ENCODE measurements at regions not wholly inside any gene's neighbourhood (a gene's known extent, or its start where the extent isn't known, plus 50 kb on each side); places are given as distances from the start of the nearest gene placed in this dataset.

GRCh38 chr10:55078121-55078520 is 277.1 kb upstream of the PCDH15 start:
- no peak overlapping the region for H3K23ac ChIP-seq (ENCODE audit: low read length in 2 of 2)
- H3K4me2 ChIP-seq (ENCODE audit: low read length, poor library complexity, severe bottlenecking) = no peak overlapping the region
- no peak overlapping the region for H4K91ac ChIP-seq (ENCODE audit: low read length)
- H2AK5ac ChIP-seq (ENCODE audit: low read length, severe bottlenecking) = no peak overlapping the region
- H3K27ac ChIP-seq (ENCODE audit: low read length, poor library complexity, severe bottlenecking) = no peak overlapping the region
- H3K79me1 ChIP-seq (replicated peaks; ENCODE audit: low read length, poor library complexity, severe bottlenecking) = no peaks in the 10 kb centered on the region
- H2BK5ac ChIP-seq (ENCODE audit: low read depth, low read length, poor library complexity, severe bottlenecking) = no peak overlapping the region
- no peak overlapping the region for H4K8ac ChIP-seq (ENCODE audit: low read length)
- H3K18ac ChIP-seq (ENCODE audit: low read depth in 1 of 2, low read length in 2 of 2) = no peak overlapping the region
- H3K36me3 ChIP-seq (ENCODE audit: control insufficient read depth in 1 of 2, insufficient read depth in 2 of 2, low read depth in 1 of 2, low read length in 2 of 2) = no peaks in the 10 kb centered on the region
- H3K9ac ChIP-seq (ENCODE audit: low read length) = no peak overlapping the region
- H3K14ac ChIP-seq (ENCODE audit: low read length in 2 of 2) = no peak overlapping the region
- H2AFZ ChIP-seq (ENCODE audit: low read depth, low read length) = no peak overlapping the region
- H3K9me3 ChIP-seq (ENCODE audit: control insufficient read depth, low read length) = no peaks in the 10 kb centered on the region
- no peak overlapping the region for H2BK15ac ChIP-seq (ENCODE audit: low read depth, poor library complexity, severe bottlenecking)
- no peaks in the 10 kb centered on the region for H3K27me3 ChIP-seq (ENCODE audit: control insufficient read depth in 1 of 2, insufficient read depth in 1 of 2, low read length in 2 of 2)
- no peak overlapping the region for H3K4me3 ChIP-seq (ENCODE audit: insufficient read depth in 1 of 2, low read depth in 1 of 2, low read length in 2 of 2)
- no peaks in the 10 kb centered on the region for H3K4me1 ChIP-seq (ENCODE audit: control insufficient read depth, insufficient read depth, low read depth, low read length)
- WGBS = no CpG with 5 or more reads among the region's 1 CpG
- no peak overlapping the region for H2BK12ac ChIP-seq (ENCODE audit: low read length in 2 of 2)
- no peak overlapping the region for H2BK120ac ChIP-seq (ENCODE audit: low read depth, low read length)
- DNase-seq = no peak
- H3K4ac ChIP-seq (ENCODE audit: low read depth in 1 of 2, low read length in 2 of 2) = no peak overlapping the region

- no peak overlapping the region for H2BK120ac ChIP-seq (ENCODE audit: low read depth, low read length)
- no peak overlapping the region for H2AK5ac ChIP-seq (ENCODE audit: low read length, severe bottlenecking)
- no peak overlapping the region for H3K18ac ChIP-seq (ENCODE audit: low read depth in 1 of 2, low read length in 2 of 2)
- H3K4ac ChIP-seq (ENCODE audit: low read depth in 1 of 2, low read length in 2 of 2) = no peak overlapping the region
- no peak overlapping the region for H3K27ac ChIP-seq (ENCODE audit: low read length, poor library complexity, severe bottlenecking)
- no peak overlapping the region for H2BK12ac ChIP-seq (ENCODE audit: low read length in 2 of 2)
- H3K14ac ChIP-seq (ENCODE audit: low read length in 2 of 2) = no peak overlapping the region
- H2BK15ac ChIP-seq (ENCODE audit: low read depth, poor library complexity, severe bottlenecking) = no peak overlapping the region
- H4K91ac ChIP-seq (ENCODE audit: low read length) = no peak overlapping the region
- H4K8ac ChIP-seq (ENCODE audit: low read length) = no peak overlapping the region
- H2AFZ ChIP-seq (ENCODE audit: low read depth, low read length) = no peak overlapping the region
- WGBS = 100% methylated on average over 1 of the region's 1 CpG
- DNase-seq = no peak
- H3K79me1 ChIP-seq (replicated peaks; ENCODE audit: low read length, poor library complexity, severe bottlenecking) = no peaks in the 10 kb centered on the region
- no peaks in the 10 kb centered on the region for H3K36me3 ChIP-seq (ENCODE audit: control insufficient read depth in 1 of 2, insufficient read depth in 2 of 2, low read depth in 1 of 2, low read length in 2 of 2)
- no peak overlapping the region for H3K4me2 ChIP-seq (ENCODE audit: low read length, poor library complexity, severe bottlenecking)
- H3K4me3 ChIP-seq (ENCODE audit: insufficient read depth in 1 of 2, low read depth in 1 of 2, low read length in 2 of 2) = no peak overlapping the region
- no peak overlapping the region for H3K23ac ChIP-seq (ENCODE audit: low read length in 2 of 2)
- H3K9ac ChIP-seq (ENCODE audit: low read length) = no peak overlapping the region
- H3K4me1 ChIP-seq (ENCODE audit: control insufficient read depth, insufficient read depth, low read depth, low read length) = no peaks in the 10 kb centered on the region
- H3K9me3 ChIP-seq (ENCODE audit: control insufficient read depth, low read length) = no peaks in the 10 kb centered on the region
- no peak overlapping the region for H2BK5ac ChIP-seq (ENCODE audit: low read depth, low read length, poor library complexity, severe bottlenecking)
- no peaks in the 10 kb centered on the region for H3K27me3 ChIP-seq (ENCODE audit: control insufficient read depth in 1 of 2, insufficient read depth in 1 of 2, low read length in 2 of 2)
Observed at GRCh38 chr10:55065185-55065584, 264.2 kb upstream of the PCDH15 start.

GRCh38 chr10:55063811-55064210 is 262.8 kb upstream of the PCDH15 start:
- no peaks in the 10 kb centered on the region for H3K4me1 ChIP-seq (ENCODE audit: control insufficient read depth, insufficient read depth, low read depth, low read length)

GRCh38 chr10:55062349-55062748 is 261.3 kb upstream of the PCDH15 start:
- Histone ChIP-seq H2BK15ac (ENCODE audit: low read depth, poor library complexity, severe bottlenecking) (no peak overlapping the region), H3K27ac (ENCODE audit: low read length, poor library complexity, severe bottlenecking) (no peak overlapping the region), H2AFZ (ENCODE audit: low read depth, low read length) (no peak overlapping the region), H2BK12ac (ENCODE audit: low read length in 2 of 2) (no peak overlapping the region), H3K4ac (ENCODE audit: low read depth in 1 of 2, low read length in 2 of 2) (no peak overlapping the region), H3K36me3 (ENCODE audit: control insufficient read depth in 1 of 2, insufficient read depth in 2 of 2, low read depth in 1 of 2, low read length in 2 of 2) (no peaks in the 10 kb centered on the region), H3K79me1 (replicated peaks; ENCODE audit: low read length, poor library complexity, severe bottlenecking) (no peaks in the 10 kb centered on the region), H2BK120ac (ENCODE audit: low read depth, low read length) (no peak overlapping the region), H3K14ac (ENCODE audit: low read length in 2 of 2) (no peak overlapping the region), H3K4me3 (ENCODE audit: insufficient read depth in 1 of 2, low read depth in 1 of 2, low read length in 2 of 2) (no peak overlapping the region), H3K23ac (ENCODE audit: low read length in 2 of 2) (no peak overlapping the region), H2BK5ac (ENCODE audit: low read depth, low read length, poor library complexity, severe bottlenecking) (no peak overlapping the region), H2AK5ac (ENCODE audit: low read length, severe bottlenecking) (no peak overlapping the region), H3K18ac (ENCODE audit: low read depth in 1 of 2, low read length in 2 of 2) (no peak overlapping the region), H3K9ac (ENCODE audit: low read length) (no peak overlapping the region), H3K27me3 (ENCODE audit: control insufficient read depth in 1 of 2, insufficient read depth in 1 of 2, low read length in 2 of 2) (no peaks in the 10 kb centered on the region), H4K8ac (ENCODE audit: low read length) (no peak overlapping the region), H4K91ac (ENCODE audit: low read length) (no peak overlapping the region), H3K4me2 (ENCODE audit: low read length, poor library complexity, severe bottlenecking) (no peak overlapping the region), H3K9me3 (ENCODE audit: control insufficient read depth, low read length) (no peaks in the 10 kb centered on the region), H3K4me1 (ENCODE audit: control insufficient read depth, insufficient read depth, low read depth, low read length) (no peaks in the 10 kb centered on the region)
- DNase-seq = no peak

More at GRCh38 chr10:55063811-55064210, 262.8 kb upstream of the PCDH15 start:
- Histone ChIP-seq H3K27me3 (ENCODE audit: control insufficient read depth in 1 of 2, insufficient read depth in 1 of 2, low read length in 2 of 2) (no peaks in the 10 kb centered on the region), H2AK5ac (ENCODE audit: low read length, severe bottlenecking) (no peak overlapping the region), H3K4me3 (ENCODE audit: insufficient read depth in 1 of 2, low read depth in 1 of 2, low read length in 2 of 2) (no peak overlapping the region), H4K8ac (ENCODE audit: low read length) (no peak overlapping the region), H3K4me2 (ENCODE audit: low read length, poor library complexity, severe bottlenecking) (no peak overlapping the region), H3K9ac (ENCODE audit: low read length) (no peak overlapping the region), H3K4ac (ENCODE audit: low read depth in 1 of 2, low read length in 2 of 2) (no peak overlapping the region), H3K27ac (ENCODE audit: low read length, poor library complexity, severe bottlenecking) (no peak overlapping the region), H2BK120ac (ENCODE audit: low read depth, low read length) (no peak overlapping the region), H2BK15ac (ENCODE audit: low read depth, poor library complexity, severe bottlenecking) (no peak overlapping the region), H2AFZ (ENCODE audit: low read depth, low read length) (no peak overlapping the region), H3K79me1 (replicated peaks; ENCODE audit: low read length, poor library complexity, severe bottlenecking) (no peaks in the 10 kb centered on the region), H3K14ac (ENCODE audit: low read length in 2 of 2) (no peak overlapping the region), H2BK12ac (ENCODE audit: low read length in 2 of 2) (no peak overlapping the region), H4K91ac (ENCODE audit: low read length) (no peak overlapping the region), H2BK5ac (ENCODE audit: low read depth, low read length, poor library complexity, severe bottlenecking) (no peak overlapping the region), H3K36me3 (ENCODE audit: control insufficient read depth in 1 of 2, insufficient read depth in 2 of 2, low read depth in 1 of 2, low read length in 2 of 2) (no peaks in the 10 kb centered on the region), H3K23ac (ENCODE audit: low read length in 2 of 2) (no peak overlapping the region), H3K9me3 (ENCODE audit: control insufficient read depth, low read length) (no peaks in the 10 kb centered on the region), H3K18ac (ENCODE audit: low read depth in 1 of 2, low read length in 2 of 2) (no peak overlapping the region)
- DNase-seq = no peak
